ENCODE measurements at regions not wholly inside any gene's neighbourhood (a gene's known extent, or its start where the extent isn't known, plus 50 kb on each side); places are given as distances from the start of the nearest gene placed in this dataset.
"Not testable (repeated sequence)": the region's sequence is repeated elsewhere in the genome, so short reads cannot be mapped to it uniquely, and the experiment has no call there.

- not testable (repeated sequence) for H3K9me3 ChIP-seq (ENCODE audit: control insufficient read depth, insufficient read depth, low read length); H3K27ac ChIP-seq (ENCODE audit: low read depth, low read length); H3K4me1 ChIP-seq (ENCODE audit: control insufficient read depth, insufficient read depth, low read length); H3K27me3 ChIP-seq (ENCODE audit: control insufficient read depth, insufficient read depth, low read length); H3K9ac ChIP-seq (ENCODE audit: low read depth, low read length); H3K4me3 ChIP-seq (ENCODE audit: low read depth, low read length); H3K36me3 ChIP-seq (ENCODE audit: control insufficient read depth, insufficient read depth, low read length)
Measured at GRCh38 chr6:60789601-60790000, 1496.4 kb downstream of the KHDRBS2 start.

GRCh38 chr6:60782698-60783464 is 1503.1 kb downstream of the KHDRBS2 start:
- H3K36me3 ChIP-seq (ENCODE audit: control insufficient read depth, insufficient read depth, low read length); H3K27me3 ChIP-seq (ENCODE audit: control insufficient read depth, insufficient read depth, low read length); H3K4me1 ChIP-seq (ENCODE audit: control insufficient read depth, insufficient read depth, low read length); H3K9me3 ChIP-seq (ENCODE audit: control insufficient read depth, insufficient read depth, low read length); H3K9ac ChIP-seq (ENCODE audit: low read depth, low read length); H3K27ac ChIP-seq (ENCODE audit: low read depth, low read length); H3K4me3 ChIP-seq (ENCODE audit: low read depth, low read length): not testable (repeated sequence)

- not testable (repeated sequence) for H3K9ac ChIP-seq (ENCODE audit: low read depth, low read length); H3K27ac ChIP-seq (ENCODE audit: low read depth, low read length); H3K9me3 ChIP-seq (ENCODE audit: control insufficient read depth, insufficient read depth, low read length); H3K4me1 ChIP-seq (ENCODE audit: control insufficient read depth, insufficient read depth, low read length); H3K36me3 ChIP-seq (ENCODE audit: control insufficient read depth, insufficient read depth, low read length); H3K4me3 ChIP-seq (ENCODE audit: low read depth, low read length); H3K27me3 ChIP-seq (ENCODE audit: control insufficient read depth, insufficient read depth, low read length)
Measured at GRCh38 chr6:60779591-60779990, 1506.4 kb downstream of the KHDRBS2 start.

- H3K9me3 ChIP-seq (ENCODE audit: control insufficient read depth, insufficient read depth, low read length); H3K27ac ChIP-seq (ENCODE audit: low read depth, low read length); H3K27me3 ChIP-seq (ENCODE audit: control insufficient read depth, insufficient read depth, low read length); H3K9ac ChIP-seq (ENCODE audit: low read depth, low read length); H3K4me1 ChIP-seq (ENCODE audit: control insufficient read depth, insufficient read depth, low read length); H3K4me3 ChIP-seq (ENCODE audit: low read depth, low read length); H3K36me3 ChIP-seq (ENCODE audit: control insufficient read depth, insufficient read depth, low read length): not testable (repeated sequence)
Measured at GRCh38 chr6:60767791-60768499, 1518.1 kb downstream of the KHDRBS2 start.

GRCh38 chr6:60765331-60765730 is 1520.7 kb downstream of the KHDRBS2 start:
- H3K4me1 ChIP-seq (ENCODE audit: control insufficient read depth, insufficient read depth, low read length); H3K27ac ChIP-seq (ENCODE audit: low read depth, low read length): not testable (repeated sequence)

GRCh38 chr6:60763464-60764080 is 1522.5 kb downstream of the KHDRBS2 start:
- not testable (repeated sequence) for H3K9me3 ChIP-seq (ENCODE audit: control insufficient read depth, insufficient read depth, low read length); H3K4me3 ChIP-seq (ENCODE audit: low read depth, low read length); H3K27me3 ChIP-seq (ENCODE audit: control insufficient read depth, insufficient read depth, low read length); H3K4me1 ChIP-seq (ENCODE audit: control insufficient read depth, insufficient read depth, low read length); H3K27ac ChIP-seq (ENCODE audit: low read depth, low read length); H3K36me3 ChIP-seq (ENCODE audit: control insufficient read depth, insufficient read depth, low read length); H3K9ac ChIP-seq (ENCODE audit: low read depth, low read length)

More at GRCh38 chr6:60765331-60765730, 1520.7 kb downstream of the KHDRBS2 start:
- not testable (repeated sequence) for H3K27me3 ChIP-seq (ENCODE audit: control insufficient read depth, insufficient read depth, low read length); H3K9ac ChIP-seq (ENCODE audit: low read depth, low read length); H3K36me3 ChIP-seq (ENCODE audit: control insufficient read depth, insufficient read depth, low read length); H3K9me3 ChIP-seq (ENCODE audit: control insufficient read depth, insufficient read depth, low read length); H3K4me3 ChIP-seq (ENCODE audit: low read depth, low read length)

GRCh38 chr6:60760928-60761327 is 1525.1 kb downstream of the KHDRBS2 start:
- not testable (repeated sequence) for H3K4me1 ChIP-seq (ENCODE audit: control insufficient read depth, insufficient read depth, low read length); H3K36me3 ChIP-seq (ENCODE audit: control insufficient read depth, insufficient read depth, low read length); H3K4me3 ChIP-seq (ENCODE audit: low read depth, low read length); H3K9me3 ChIP-seq (ENCODE audit: control insufficient read depth, insufficient read depth, low read length); H3K27me3 ChIP-seq (ENCODE audit: control insufficient read depth, insufficient read depth, low read length); H3K9ac ChIP-seq (ENCODE audit: low read depth, low read length); H3K27ac ChIP-seq (ENCODE audit: low read depth, low read length)

- not testable (repeated sequence) for H3K4me1 ChIP-seq (ENCODE audit: control insufficient read depth, insufficient read depth, low read length); H3K27ac ChIP-seq (ENCODE audit: low read depth, low read length); H3K36me3 ChIP-seq (ENCODE audit: control insufficient read depth, insufficient read depth, low read length); H3K4me3 ChIP-seq (ENCODE audit: low read depth, low read length); H3K9ac ChIP-seq (ENCODE audit: low read depth, low read length); H3K27me3 ChIP-seq (ENCODE audit: control insufficient read depth, insufficient read depth, low read length); H3K9me3 ChIP-seq (ENCODE audit: control insufficient read depth, insufficient read depth, low read length)
Measured at GRCh38 chr6:60759149-60759825, 1526.7 kb downstream of the KHDRBS2 start.

- not testable (repeated sequence) for H3K36me3 ChIP-seq (ENCODE audit: control insufficient read depth, insufficient read depth, low read length); H3K27ac ChIP-seq (ENCODE audit: low read depth, low read length); H3K9ac ChIP-seq (ENCODE audit: low read depth, low read length); H3K4me3 ChIP-seq (ENCODE audit: low read depth, low read length); H3K4me1 ChIP-seq (ENCODE audit: control insufficient read depth, insufficient read depth, low read length); H3K27me3 ChIP-seq (ENCODE audit: control insufficient read depth, insufficient read depth, low read length); H3K9me3 ChIP-seq (ENCODE audit: control insufficient read depth, insufficient read depth, low read length)
Measured at GRCh38 chr6:60758725-60759124, 1527.3 kb downstream of the KHDRBS2 start.

GRCh38 chr6:60754879-60755278 is 1531.1 kb downstream of the KHDRBS2 start:
- no peak overlapping the region for H3K9ac ChIP-seq (ENCODE audit: low read depth, low read length)
- H3K36me3 ChIP-seq (ENCODE audit: control insufficient read depth, insufficient read depth, low read length), result no peaks in the 10 kb centered on the region
- H3K27ac ChIP-seq (ENCODE audit: low read depth, low read length), result no peak overlapping the region
- H3K4me3 ChIP-seq (ENCODE audit: low read depth, low read length), result no peak overlapping the region
- no peaks in the 10 kb centered on the region for H3K4me1 ChIP-seq (ENCODE audit: control insufficient read depth, insufficient read depth, low read length)
- no peaks in the 10 kb centered on the region for H3K27me3 ChIP-seq (ENCODE audit: control insufficient read depth, insufficient read depth, low read length)
- no peaks in the 10 kb centered on the region; the same call in 1 of the 2 replicates for H3K9me3 ChIP-seq (ENCODE audit: control insufficient read depth, insufficient read depth, low read length)
